HUES48 (cell line): ENCODE measurements at regions not wholly inside any gene's neighbourhood (a gene's known extent, or its start where the extent isn't known, plus 50 kb on each side); places are given as distances from the start of the nearest gene placed in this dataset.

ENCODE experiments used
- H3K27ac ChIP-seq: one replicate; pipeline ENCODE4 v1.7.0; 2013; ENCODE audit warnings: low read depth, low read length, inconsistent platforms
- H3K27me3 ChIP-seq: 2 replicates; pipeline ENCODE4 v1.6.1; 2013; ENCODE audit warnings: mild to moderate bottlenecking, low read length; ENCODE audit not compliant: control insufficient read depth, insufficient read depth
- H3K36me3 ChIP-seq: 2 replicates; pipeline ENCODE4 v1.6.1; 2013; ENCODE audit warnings: low read length; ENCODE audit not compliant: control insufficient read depth, insufficient read depth
- H3K4me1 ChIP-seq: 2 replicates; pipeline ENCODE4 v1.6.1; 2013; ENCODE audit warnings: mild to moderate bottlenecking, low read length; ENCODE audit not compliant: control insufficient read depth, insufficient read depth
- H3K4me3 ChIP-seq: 2 replicates; pipeline ENCODE4 v1.5.1; 2013; ENCODE audit warnings: mild to moderate bottlenecking, low read depth, low read length
- H3K9ac ChIP-seq: 2 replicates; pipeline ENCODE4 v1.6.1; 2013; ENCODE audit warnings: mild to moderate bottlenecking, low read depth, low read length, moderate library complexity
- H3K9me3 ChIP-seq: 2 replicates; pipeline ENCODE4 v1.6.1; 2013; ENCODE audit warnings: low read length; ENCODE audit not compliant: control insufficient read depth, insufficient read depth

DNA sequence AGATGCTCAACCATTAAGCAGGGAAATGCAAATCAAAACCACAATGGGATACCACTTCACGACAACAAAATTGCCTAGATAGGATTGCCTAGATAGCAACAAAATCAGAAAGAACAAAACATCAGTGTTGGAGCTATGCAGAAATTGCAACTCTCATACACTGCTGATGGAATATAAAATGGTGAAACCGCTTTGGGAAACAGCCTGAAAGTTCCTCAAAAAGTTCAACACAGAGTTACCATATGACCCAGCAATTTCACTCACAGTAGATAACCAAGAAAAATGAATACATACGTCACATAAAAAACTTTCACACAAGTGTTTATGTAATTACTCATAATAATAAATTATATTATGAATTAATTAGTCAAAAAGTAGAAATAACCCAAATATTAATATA lies 78.3 kb downstream of the MAFB start:
- Histone ChIP-seq H3K9me3 (no peaks in the 10 kb centered on the region), H3K27ac (no peak overlapping the region), H3K4me3 (no peak overlapping the region)

GRCh38 chr20:40607927-40608326 lies 81.1 kb downstream of the MAFB start:
- Histone ChIP-seq H3K9me3 (no peaks in the 10 kb centered on the region), H3K9ac (no peak overlapping the region), H3K27ac (no peak overlapping the region), H3K27me3 (no peaks in the 10 kb centered on the region), H3K4me3 (no peak overlapping the region), H3K36me3 (no peaks in the 10 kb centered on the region), H3K4me1 (no peaks in the 10 kb centered on the region)

More for the DNA sequence above, 78.3 kb downstream of the MAFB start:
- Histone ChIP-seq H3K4me1 (no peaks in the 10 kb centered on the region), H3K36me3 (no peaks in the 10 kb centered on the region), H3K27me3 (no peaks in the 10 kb centered on the region), H3K9ac (no peak overlapping the region)

GRCh38 chr20:40606660-40607059 lies 82.4 kb downstream of the MAFB start:
- Histone ChIP-seq H3K9me3 (no peaks in the 10 kb centered on the region), H3K27ac (no peak overlapping the region), H3K27me3 (no peaks in the 10 kb centered on the region), H3K36me3 (no peaks in the 10 kb centered on the region), H3K4me1 (no peaks in the 10 kb centered on the region), H3K9ac (no peak overlapping the region), H3K4me3 (no peak overlapping the region)

DNA sequence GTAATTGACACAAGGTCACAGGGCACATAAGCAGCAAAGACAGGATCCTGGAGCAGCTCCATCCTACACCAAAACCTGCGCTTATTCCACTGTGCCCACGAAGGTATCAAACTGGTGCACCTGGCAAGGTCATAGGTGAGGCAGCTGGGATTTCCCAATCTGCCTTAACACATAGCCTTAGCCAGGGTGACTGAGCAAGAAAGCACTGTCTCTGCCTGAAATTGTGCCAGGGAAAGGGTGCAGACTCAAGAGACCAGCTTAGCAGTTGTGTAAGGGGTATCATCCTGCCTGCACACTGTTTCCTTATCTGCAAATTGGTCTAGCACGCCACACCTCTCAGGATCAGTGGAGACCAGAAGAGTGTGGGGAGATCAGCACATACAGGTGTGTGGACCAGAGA lies 82.8 kb downstream of the MAFB start:
- no peaks in the 10 kb centered on the region for H3K36me3 ChIP-seq
- no peak overlapping the region for H3K4me3 ChIP-seq
- H3K27ac ChIP-seq, result no peak overlapping the region
- H3K9ac ChIP-seq, result no peak overlapping the region
- H3K4me1 ChIP-seq, result no peaks in the 10 kb centered on the region
- H3K9me3 ChIP-seq, result no peaks in the 10 kb centered on the region
- no peaks in the 10 kb centered on the region for H3K27me3 ChIP-seq

GRCh38 chr20:40604416-40604815 lies 84.6 kb downstream of the MAFB start:
- no peaks in the 10 kb centered on the region for H3K36me3 ChIP-seq
- H3K27me3 ChIP-seq, result no peaks in the 10 kb centered on the region
- no peaks in the 10 kb centered on the region for H3K4me1 ChIP-seq
- no peak overlapping the region for H3K27ac ChIP-seq
- H3K4me3 ChIP-seq, result no peak overlapping the region
- no peak overlapping the region for H3K9ac ChIP-seq
- H3K9me3 ChIP-seq, result peaks cover under 1% of the 10 kb centered on the region; the same call in 1 of the 2 replicates

DNA sequence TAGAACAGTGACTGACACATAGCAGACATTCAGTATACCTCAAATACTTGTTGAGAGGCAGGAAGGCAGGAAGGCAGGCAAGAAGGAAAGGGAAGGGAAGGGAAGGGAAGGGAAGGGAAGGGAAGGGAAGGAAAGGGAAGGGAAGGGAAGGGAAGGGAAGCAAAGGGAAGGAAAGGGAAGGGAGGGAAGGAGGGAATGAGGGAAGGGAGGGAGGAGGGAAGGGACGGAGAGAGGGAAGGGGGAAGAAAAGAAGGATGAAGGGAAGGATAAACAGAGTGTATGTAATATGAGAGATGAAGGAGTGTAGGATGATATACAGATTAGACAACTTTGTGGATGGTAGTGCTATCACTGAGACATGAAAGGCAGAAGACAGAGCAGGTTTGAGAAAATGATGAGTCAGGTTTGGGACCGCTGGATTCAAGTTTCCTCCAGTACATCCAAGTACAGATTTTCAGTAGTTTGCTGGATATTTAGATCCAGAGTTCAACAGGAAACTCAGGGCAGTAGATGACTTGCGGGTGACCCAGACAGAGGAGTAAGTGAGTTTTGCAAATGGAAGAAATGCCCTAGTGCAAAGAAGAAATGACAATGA lies 85.9 kb downstream of the MAFB start:
- H3K27ac ChIP-seq, result no peak overlapping the region
- no peak overlapping the region for H3K9ac ChIP-seq
- no peaks in the 10 kb centered on the region for H3K4me1 ChIP-seq
- H3K4me3 ChIP-seq, result no peak overlapping the region
- peaks cover 6% of the 10 kb centered on the region for H3K9me3 ChIP-seq
- H3K27me3 ChIP-seq, result no peaks in the 10 kb centered on the region
- no peaks in the 10 kb centered on the region for H3K36me3 ChIP-seq

- Histone ChIP-seq H3K9me3 (peaks cover 6% of the 10 kb centered on the region), H3K4me3 (no peak overlapping the region), H3K4me1 (no peaks in the 10 kb centered on the region), H3K36me3 (no peaks in the 10 kb centered on the region), H3K27ac (no peak overlapping the region), H3K9ac (no peak overlapping the region), H3K27me3 (no peaks in the 10 kb centered on the region)
Observed at GRCh38 chr20:40602381-40602780, 86.7 kb downstream of the MAFB start.

DNA sequence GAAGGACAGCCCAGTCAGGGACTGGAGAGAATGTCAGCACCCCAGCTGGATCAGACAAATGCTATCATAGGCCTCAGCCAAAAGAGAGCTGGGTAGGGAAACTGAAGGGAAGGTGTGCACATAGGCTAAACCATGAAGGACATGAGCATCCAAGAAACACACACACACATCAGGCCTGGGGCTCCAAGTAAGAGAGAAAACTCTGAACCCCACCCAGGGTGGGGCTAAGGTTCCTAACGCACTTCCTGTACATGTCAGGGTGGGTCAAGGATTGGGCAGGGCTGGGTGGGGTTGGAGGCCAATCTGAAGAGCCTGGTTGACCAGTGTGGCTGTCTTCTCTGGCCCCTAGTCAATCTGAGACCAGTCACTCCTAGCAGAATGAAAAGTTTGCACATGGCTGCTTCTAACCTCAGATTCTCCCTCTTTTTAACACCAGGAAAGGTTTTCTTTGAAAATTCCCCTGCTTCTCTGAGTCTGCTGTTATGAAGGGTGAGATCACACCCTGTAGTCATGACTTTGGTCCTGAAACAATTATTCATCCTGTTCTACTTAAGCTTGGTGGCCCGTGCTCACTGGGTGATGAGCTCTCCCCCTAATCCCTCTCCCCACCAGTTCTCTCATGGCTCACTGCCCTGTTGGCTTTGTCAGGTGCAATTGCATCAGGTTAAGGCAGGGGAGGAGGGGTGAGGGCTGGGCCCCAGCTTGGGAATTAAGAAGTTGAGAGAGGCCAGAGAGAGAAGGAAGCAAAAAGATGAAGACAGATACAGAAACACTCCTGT lies 88.4 kb downstream of the MAFB start:
- Histone ChIP-seq H3K36me3 (no peaks in the 10 kb centered on the region), H3K9me3 (peaks cover 6% of the 10 kb centered on the region), H3K9ac (no peak overlapping the region), H3K27ac (no peak overlapping the region), H3K4me1 (no peaks in the 10 kb centered on the region), H3K4me3 (no peak overlapping the region), H3K27me3 (no peaks in the 10 kb centered on the region)

GRCh38 chr20:40599987-40600386 lies 89.0 kb downstream of the MAFB start:
- Histone ChIP-seq H3K9ac (no peak overlapping the region), H3K36me3 (no peaks in the 10 kb centered on the region), H3K27me3 (no peaks in the 10 kb centered on the region), H3K4me1 (no peaks in the 10 kb centered on the region), H3K9me3 (peaks cover 6% of the 10 kb centered on the region), H3K27ac (no peak overlapping the region), H3K4me3 (no peak overlapping the region)

DNA sequence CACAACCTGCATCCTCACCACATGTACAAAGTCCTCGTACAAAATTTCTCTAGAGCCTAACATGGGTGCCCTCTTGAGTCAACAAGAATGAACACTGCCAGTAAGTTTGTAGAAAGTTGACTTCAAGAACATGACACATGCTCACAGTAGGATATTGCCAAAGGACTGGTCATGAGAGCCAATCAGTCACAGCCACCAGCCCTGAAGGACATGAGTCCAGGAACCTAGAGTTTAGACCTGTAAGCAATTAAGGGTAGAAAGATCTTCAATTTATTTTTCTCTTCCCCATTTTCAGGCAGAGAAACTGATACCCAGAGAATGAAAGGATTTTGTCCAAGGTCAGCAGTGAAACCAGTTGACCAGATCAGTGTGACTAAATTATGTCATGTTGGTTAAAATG lies 96.1 kb downstream of the MAFB start:
- Histone ChIP-seq H3K9ac (no peak overlapping the region), H3K4me1 (no peaks in the 10 kb centered on the region), H3K27me3 (no peaks in the 10 kb centered on the region), H3K4me3 (no peak overlapping the region), H3K36me3 (no peaks in the 10 kb centered on the region), H3K27ac (no peak overlapping the region), H3K9me3 (no peaks in the 10 kb centered on the region)

DNA sequence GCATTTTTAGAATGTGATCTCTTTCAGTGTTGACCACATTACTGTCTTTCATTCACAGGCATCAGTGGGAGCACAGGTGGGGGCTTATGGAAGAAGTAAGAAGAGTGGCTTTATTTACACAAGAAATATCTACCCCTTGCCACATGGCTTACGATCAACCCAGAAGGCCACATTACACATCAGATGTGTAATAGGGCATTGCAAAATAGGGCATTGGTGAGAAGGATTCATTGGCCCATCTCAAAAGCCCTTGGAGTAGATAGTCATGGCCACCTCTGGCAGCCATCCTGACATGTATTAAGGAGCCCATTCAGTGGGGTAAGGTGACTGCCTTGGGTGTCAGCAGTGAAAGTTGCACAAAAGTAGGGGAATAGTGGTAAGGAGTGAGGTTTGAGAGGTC lies 97.5 kb downstream of the MAFB start:
- Histone ChIP-seq H3K9ac (no peak overlapping the region), H3K4me3 (no peak overlapping the region), H3K4me1 (no peaks in the 10 kb centered on the region), H3K9me3 (no peaks in the 10 kb centered on the region), H3K36me3 (no peaks in the 10 kb centered on the region), H3K27me3 (no peaks in the 10 kb centered on the region), H3K27ac (no peak overlapping the region)
